ENCODE measurements at regions not wholly inside any gene's neighbourhood (a gene's known extent, or its start where the extent isn't known, plus 50 kb on each side); places are given as distances from the start of the nearest gene placed in this dataset.

DNA sequence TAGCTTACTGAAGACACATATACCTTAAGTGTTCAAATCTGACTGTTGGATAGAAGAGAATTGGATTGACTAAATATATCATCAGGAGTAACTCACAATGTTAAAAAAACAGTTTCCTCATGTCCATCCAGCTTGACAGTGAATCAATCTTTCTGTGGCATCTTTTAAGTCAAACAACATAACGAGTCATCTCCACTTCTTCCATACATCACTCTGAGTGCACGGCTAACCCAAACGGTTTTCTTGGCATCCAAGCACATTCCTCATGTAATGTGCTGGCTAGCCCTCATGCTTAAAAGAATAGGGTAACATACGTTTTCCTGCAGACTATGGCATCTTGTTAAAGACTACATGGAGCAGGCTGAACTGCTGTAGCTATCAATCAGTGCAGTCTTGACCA, 291.5 kb upstream of the TRPC7 start:
- no TSS peak for BruUV-seq (replicated peaks)
- CTCF ChIA-PET, result no interaction called here

GRCh38 chr5:136655468-136655867, 290.1 kb upstream of the TRPC7 start:
- ChIA-PET POLR2A (ENCODE audit: low non-redundant PET) (no interaction called here), CTCF (no interaction called here)
- no peak for DNase-seq (ENCODE audit: low spot score)
- Histone ChIP-seq H3K4me1 (ENCODE audit: insufficient read depth, low read length, poor library complexity, severe bottlenecking) (no peaks in the 10 kb centered on the region), H3K9me3 (ENCODE audit: low read depth, low read length, poor library complexity, severe bottlenecking) (no peaks in the 10 kb centered on the region), H3K36me3 (ENCODE audit: insufficient read depth, low read length, poor library complexity, severe bottlenecking) (no peaks in the 10 kb centered on the region), H3K27ac (ENCODE audit: low read depth, low read length, poor library complexity, severe bottlenecking) (no peak overlapping the region), H3K27me3 (replicated peaks; ENCODE audit: insufficient read depth, low read depth, low read length, poor library complexity) (peaks cover 6% of the 10 kb centered on the region), H3K4me3 (ENCODE audit: low read depth, low read length, poor library complexity, severe bottlenecking) (no peak overlapping the region)
- BruUV-seq (replicated peaks), result no TSS peak
- TF ChIP-seq, protein P1, sequence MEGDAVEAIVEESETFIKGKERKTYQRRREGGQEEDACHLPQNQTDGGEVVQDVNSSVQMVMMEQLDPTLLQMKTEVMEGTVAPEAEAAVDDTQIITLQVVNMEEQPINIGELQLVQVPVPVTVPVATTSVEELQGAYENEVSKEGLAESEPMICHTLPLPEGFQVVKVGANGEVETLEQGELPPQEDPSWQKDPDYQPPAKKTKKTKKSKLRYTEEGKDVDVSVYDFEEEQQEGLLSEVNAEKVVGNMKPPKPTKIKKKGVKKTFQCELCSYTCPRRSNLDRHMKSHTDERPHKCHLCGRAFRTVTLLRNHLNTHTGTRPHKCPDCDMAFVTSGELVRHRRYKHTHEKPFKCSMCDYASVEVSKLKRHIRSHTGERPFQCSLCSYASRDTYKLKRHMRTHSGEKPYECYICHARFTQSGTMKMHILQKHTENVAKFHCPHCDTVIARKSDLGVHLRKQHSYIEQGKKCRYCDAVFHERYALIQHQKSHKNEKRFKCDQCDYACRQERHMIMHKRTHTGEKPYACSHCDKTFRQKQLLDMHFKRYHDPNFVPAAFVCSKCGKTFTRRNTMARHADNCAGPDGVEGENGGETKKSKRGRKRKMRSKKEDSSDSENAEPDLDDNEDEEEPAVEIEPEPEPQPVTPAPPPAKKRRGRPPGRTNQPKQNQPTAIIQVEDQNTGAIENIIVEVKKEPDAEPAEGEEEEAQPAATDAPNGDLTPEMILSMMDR (conservative IDR thresholded peaks at IDR 0.05; ENCODE audit: low read depth, low read length), result no peak
- TF ChIP-seq EZH2 (IDR thresholded peaks at IDR 0.05; ENCODE audit: borderline replicate concordance, low read depth, low read length, poor library complexity, severe bottlenecking), result no peak
- intact Hi-C loops (cut with micrococcal nuclease; ENCODE audit: unreplicated experiment), result no loop called here

More for the DNA sequence above, 291.5 kb upstream of the TRPC7 start:
- H3K27ac ChIP-seq (ENCODE audit: low read depth, low read length, poor library complexity, severe bottlenecking), result no peak overlapping the region
- H3K27me3 ChIP-seq (replicated peaks; ENCODE audit: insufficient read depth, low read depth, low read length, poor library complexity), result peaks cover 6% of the 10 kb centered on the region
- POLR2A ChIA-PET (ENCODE audit: low non-redundant PET), result interaction anchor here (0.6 kb wide), 1 partner anchor 157 kb away, joined by 3 read pairs; no protein-coding TSS in a partner anchor
- TF ChIP-seq EZH2 (IDR thresholded peaks at IDR 0.05; ENCODE audit: borderline replicate concordance, low read depth, low read length, poor library complexity, severe bottlenecking), result no peak
- TF ChIP-seq, protein P1 (conservative IDR thresholded peaks at IDR 0.05; ENCODE audit: low read depth, low read length), result no peak
- no peaks in the 10 kb centered on the region for H3K9me3 ChIP-seq (ENCODE audit: low read depth, low read length, poor library complexity, severe bottlenecking)
- H3K4me3 ChIP-seq (ENCODE audit: low read depth, low read length, poor library complexity, severe bottlenecking), result no peak overlapping the region
- no peak for DNase-seq (ENCODE audit: low spot score)
- no peaks in the 10 kb centered on the region for H3K36me3 ChIP-seq (ENCODE audit: insufficient read depth, low read length, poor library complexity, severe bottlenecking)
- H3K4me1 ChIP-seq (ENCODE audit: insufficient read depth, low read length, poor library complexity, severe bottlenecking), result no peaks in the 10 kb centered on the region
- intact Hi-C loops (cut with micrococcal nuclease; ENCODE audit: unreplicated experiment), result no loop called here

DNA sequence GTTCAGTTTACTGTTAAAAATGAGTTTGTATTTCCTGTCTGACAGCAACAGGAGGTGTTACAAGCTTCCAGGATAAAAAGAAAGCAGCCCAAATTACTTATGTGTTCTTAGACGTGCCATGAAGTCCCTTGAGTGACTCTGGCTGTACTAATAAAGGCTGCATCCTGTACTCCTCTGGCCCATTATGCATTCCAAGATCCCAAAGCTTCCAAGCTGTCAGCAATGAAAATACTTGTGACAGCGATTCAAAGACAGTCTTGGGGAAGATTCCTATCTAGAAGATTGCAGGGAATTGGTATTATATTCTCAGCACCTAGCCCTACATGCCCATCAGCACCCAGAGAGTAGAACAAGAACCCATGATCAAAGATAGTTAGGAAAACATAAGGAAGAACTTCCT, 281.6 kb upstream of the TRPC7 start:
- Histone ChIP-seq H3K27me3 (replicated peaks; ENCODE audit: insufficient read depth, low read depth, low read length, poor library complexity) (peaks cover 43% of the 10 kb centered on the region), H3K27ac (ENCODE audit: low read depth, low read length, poor library complexity, severe bottlenecking) (no peak overlapping the region), H3K9me3 (ENCODE audit: low read depth, low read length, poor library complexity, severe bottlenecking) (no peaks in the 10 kb centered on the region), H3K36me3 (ENCODE audit: insufficient read depth, low read length, poor library complexity, severe bottlenecking) (no peaks in the 10 kb centered on the region), H3K4me3 (ENCODE audit: low read depth, low read length, poor library complexity, severe bottlenecking) (no peak overlapping the region), H3K4me1 (ENCODE audit: insufficient read depth, low read length, poor library complexity, severe bottlenecking) (no peaks in the 10 kb centered on the region)
- POLR2A ChIA-PET (ENCODE audit: low non-redundant PET), result no interaction called here
- CTCF ChIA-PET, result no interaction called here
- intact Hi-C loops (cut with micrococcal nuclease; ENCODE audit: unreplicated experiment), result no loop called here
- BruUV-seq (replicated peaks), result no TSS peak
- no peak for DNase-seq (ENCODE audit: low spot score)
- TF ChIP-seq, protein P1 (conservative IDR thresholded peaks at IDR 0.05; ENCODE audit: low read depth, low read length), result no peak
- TF ChIP-seq EZH2 (IDR thresholded peaks at IDR 0.05; ENCODE audit: borderline replicate concordance, low read depth, low read length, poor library complexity, severe bottlenecking), result no peak

All from A673 (cell line).